ENCODE measurements at regions not wholly inside any gene's neighbourhood (a gene's known extent, or its start where the extent isn't known, plus 50 kb on each side); places are given as distances from the start of the nearest gene placed in this dataset.

- no peak for DNase-seq (ENCODE audit: low read depth)
Measured at GRCh38 chr1:115204513-115204912, 115.2 kb upstream of the TSPAN2 start.

DNA sequence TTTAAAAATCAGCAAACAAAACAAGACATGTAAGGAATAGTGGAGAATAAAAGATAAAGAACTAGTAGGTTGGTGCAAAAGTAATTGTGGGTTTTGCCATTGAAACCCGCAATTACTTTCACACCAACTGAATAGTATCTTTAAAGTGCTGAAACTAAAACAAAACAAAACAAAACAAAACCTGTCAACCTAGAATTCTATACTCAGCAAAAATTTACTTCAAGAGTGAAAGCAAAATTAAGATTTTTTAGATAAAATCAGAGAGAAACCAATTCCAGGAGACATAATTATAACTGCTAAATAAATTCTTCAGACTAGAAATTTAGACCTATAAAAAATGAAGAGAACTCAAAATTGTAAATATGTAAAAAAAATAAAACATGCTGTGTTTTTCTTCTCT lies 114.0 kb upstream of the TSPAN2 start:
- DNase-seq (ENCODE audit: low read depth) = no peak

GRCh38 chr1:115201598-115201997 lies 112.3 kb upstream of the TSPAN2 start:
- DNase-seq (ENCODE audit: low read depth) = peak; percentile 41

GRCh38 chr1:115199416-115200132 lies 110.3 kb upstream of the TSPAN2 start:
- DNase-seq (ENCODE audit: low read depth) = no peak

DNA sequence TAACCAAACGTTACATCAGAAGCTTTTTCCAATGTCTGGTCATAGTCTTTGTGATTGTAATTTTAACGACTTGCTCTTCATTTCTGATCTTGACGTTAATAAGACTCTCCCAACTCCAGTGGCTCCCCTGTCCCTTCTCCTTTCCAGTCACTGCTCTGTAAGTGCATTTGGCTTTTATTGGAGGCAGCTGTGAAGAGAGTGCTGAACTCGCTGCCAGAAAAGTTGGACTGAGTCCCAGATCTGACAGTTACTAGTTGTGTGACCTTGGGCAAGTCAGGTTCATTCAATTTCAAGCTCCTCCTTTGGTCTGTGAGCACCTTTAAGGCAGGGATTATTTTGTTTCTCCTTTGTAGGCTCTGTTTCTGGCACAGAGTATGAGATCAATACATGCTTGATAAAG lies 109.6 kb upstream of the TSPAN2 start:
- DNase-seq (ENCODE audit: low read depth) = peak; percentile 53

DNA sequence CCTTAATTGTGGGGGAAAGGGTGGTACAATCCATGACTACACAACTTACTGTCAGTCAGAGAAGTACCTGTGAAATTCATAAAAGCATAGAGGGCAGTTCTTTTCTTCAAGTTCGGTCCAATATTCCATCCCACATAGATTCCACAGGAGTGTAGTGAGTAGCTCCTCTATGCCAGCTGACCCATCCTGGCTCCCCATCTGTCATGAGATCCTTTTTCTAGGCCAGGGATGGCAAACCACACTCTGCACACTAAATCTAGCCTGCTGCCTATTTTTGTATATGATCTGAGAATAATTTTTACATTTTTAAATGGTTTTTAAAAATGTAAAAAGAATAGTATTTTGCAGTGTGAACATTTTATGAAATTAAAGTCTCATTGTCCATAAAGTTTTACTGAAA lies 107.0 kb upstream of the TSPAN2 start:
- DNase-seq (ENCODE audit: low read depth) = peak; percentile 57

DNA sequence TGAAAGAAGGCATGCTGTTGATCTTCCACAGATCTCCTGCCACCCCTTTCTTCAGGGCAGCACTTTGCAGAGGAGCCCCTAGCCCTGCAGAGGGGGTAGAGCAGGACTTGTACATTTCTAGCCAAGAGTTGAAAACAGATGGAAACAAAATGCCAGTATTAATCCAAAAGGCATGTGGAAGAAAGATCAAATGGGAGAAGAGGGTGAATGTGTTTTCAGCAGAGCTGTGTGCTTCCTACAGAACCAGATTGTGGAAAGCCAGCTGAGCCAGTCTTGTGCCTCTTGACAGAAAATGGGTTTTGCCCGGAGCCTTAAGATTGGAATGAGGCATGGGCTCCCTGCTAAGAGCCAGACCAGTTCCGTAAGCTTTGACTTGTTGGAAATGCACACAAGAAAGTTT lies 105.2 kb upstream of the TSPAN2 start:
- DNase-seq (ENCODE audit: low read depth) = no peak

DNA sequence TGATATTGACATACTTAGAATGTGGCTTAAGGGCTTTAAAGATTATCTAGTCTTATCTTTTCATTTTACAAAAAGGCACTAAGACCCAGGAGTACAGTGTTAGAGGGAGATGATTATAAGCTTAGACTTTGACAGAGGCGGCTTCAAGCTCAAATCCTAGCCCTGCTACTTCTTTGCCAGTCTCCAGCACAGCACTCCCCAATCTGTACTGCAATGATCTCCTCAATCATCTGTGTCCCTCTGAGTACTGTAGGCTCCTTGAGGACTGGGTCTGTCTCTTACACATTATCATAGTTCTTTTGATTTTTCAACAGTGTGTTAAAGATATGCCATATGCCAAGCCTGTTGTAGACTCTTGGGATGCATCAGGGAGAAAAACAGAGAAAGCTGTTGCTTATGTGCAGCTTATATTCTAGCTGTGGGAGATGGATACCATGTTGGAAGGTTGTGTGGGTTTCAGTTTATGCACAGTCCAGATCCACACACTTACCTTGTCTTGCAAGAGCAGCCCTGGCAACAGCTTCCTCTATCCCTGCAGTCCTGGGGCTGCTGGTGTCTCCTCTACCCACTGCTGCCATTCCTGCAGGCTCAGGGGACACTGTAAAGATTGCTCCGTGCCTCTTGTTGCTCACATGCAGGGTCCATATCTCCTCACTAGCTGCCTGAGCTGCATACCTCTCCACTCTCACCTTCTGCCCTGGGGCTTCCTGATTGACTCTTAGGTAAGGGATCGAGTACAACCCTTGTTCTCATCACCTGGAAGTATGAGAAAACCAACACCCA lies 103.9 kb upstream of the TSPAN2 start:
- no peak for DNase-seq (ENCODE audit: low read depth)

DNA sequence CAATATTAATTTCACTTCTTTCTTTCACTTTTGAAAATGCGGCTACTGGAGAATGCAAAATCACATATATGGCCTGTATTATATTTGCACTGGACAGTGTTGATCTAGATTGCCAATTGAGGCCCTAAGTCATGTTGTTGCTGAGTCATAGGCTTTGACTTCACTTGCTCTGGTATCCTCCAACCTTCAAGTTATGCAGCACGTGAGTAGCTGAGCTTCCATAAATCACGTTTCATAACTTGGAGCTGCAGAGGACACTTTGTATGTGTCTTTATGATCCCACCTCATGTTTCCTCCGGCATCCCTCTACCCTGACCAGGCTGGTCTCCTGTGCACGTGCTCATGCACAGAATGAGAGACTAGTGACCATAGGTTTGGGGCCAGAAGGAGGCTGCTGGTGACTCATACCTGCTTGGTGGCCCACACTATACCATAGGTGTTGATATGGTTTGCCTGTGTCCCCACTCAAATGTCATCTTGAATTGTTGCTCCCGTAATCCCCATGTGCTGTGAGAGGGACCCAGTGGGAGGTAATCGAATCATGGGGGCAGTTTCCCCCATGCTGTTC lies 103.0 kb upstream of the TSPAN2 start:
- no peak for DNase-seq (ENCODE audit: low read depth)

DNA sequence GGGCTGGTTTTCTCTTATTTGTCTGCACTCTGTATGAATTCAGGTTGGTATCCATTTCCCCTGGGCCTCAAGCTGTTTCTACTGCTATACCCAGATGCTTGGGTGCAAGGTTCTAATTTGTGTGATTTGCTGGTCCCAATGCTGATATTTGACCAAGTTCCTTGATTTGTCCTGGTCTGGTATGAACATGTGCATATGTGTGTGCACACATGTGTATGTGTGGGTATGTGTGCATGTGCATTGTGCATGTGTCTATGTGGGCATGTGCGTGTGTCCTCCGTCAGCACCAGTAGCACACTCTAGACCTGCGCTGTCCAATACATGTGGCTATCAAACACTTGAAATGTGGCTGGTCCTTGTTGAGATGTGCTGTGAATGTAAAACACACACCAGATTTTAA lies 102.4 kb upstream of the TSPAN2 start:
- DNase-seq (ENCODE audit: low read depth) = no peak

GRCh38 chr1:115190540-115191170 lies 101.4 kb upstream of the TSPAN2 start:
- DNase-seq (ENCODE audit: low read depth) = no peak

DNA sequence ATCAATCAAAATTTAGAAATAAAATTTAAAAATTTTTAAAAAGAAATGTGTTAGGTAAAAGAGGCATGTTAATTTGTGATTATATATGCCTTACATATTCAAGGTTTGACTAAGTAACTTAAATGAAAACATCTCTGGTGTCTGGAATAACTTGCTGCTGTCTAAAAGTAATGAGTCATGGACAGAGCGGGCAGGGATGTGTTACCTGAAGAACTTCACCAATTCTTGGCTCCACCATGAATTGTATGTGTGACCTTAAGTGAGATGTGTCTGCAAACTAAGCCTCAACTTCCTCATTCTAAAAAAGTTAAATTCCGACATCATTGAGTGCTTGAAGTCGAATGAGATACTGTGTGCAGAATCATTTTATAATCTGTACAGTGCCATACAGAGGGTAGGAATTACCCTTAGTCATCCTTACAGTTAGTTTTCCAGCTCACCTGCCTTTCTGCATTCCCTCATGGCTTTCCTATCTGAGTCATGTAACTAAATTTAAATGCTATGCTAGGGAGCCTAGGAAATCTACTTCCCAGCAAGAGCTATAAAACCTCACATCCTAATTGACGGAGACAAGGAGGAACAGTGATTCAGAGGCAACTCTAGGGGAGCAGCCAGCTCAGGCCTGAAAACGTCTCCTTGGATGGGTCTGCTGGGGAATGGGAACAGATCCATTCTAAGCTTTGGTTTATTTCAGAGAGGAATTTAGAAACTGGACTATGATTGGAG lies 100.7 kb upstream of the TSPAN2 start:
- peak; percentile 91 for DNase-seq (ENCODE audit: low read depth)

DNA sequence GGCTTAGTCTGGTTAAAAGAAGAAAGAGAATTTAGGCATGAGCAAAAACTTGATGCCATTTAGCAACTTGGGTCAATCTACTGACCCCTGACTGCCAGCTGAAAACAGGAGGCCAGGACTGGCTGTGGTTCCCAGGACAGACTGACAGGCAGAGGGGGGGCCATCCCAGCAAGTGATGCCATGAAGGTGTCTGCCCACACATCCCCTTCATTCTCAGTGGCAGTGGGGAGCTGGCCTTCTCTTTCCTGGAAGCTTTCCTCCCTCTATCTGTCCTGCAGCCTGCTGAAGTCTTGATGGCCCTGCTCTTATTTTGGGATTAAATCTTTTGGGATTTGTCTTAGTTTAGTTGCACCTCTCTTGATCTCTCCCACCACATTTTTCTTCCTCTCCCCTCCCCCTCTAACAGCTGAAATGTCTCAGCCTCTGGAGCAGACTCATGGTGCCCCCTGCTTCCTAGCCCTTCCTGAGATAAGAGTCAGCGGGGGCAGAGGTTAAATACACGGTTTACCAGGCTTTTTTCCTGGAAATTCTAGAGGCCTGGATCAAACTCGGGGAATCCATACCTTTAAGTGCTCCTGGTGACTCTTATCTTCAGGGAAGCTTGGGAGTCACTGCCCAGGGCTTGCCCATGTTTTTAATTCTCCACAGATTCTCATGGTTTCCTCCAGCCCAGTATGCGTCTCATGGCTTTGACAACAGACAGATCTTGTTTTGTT lies 99.5 kb upstream of the TSPAN2 start:
- no peak for DNase-seq (ENCODE audit: low read depth)

DNA sequence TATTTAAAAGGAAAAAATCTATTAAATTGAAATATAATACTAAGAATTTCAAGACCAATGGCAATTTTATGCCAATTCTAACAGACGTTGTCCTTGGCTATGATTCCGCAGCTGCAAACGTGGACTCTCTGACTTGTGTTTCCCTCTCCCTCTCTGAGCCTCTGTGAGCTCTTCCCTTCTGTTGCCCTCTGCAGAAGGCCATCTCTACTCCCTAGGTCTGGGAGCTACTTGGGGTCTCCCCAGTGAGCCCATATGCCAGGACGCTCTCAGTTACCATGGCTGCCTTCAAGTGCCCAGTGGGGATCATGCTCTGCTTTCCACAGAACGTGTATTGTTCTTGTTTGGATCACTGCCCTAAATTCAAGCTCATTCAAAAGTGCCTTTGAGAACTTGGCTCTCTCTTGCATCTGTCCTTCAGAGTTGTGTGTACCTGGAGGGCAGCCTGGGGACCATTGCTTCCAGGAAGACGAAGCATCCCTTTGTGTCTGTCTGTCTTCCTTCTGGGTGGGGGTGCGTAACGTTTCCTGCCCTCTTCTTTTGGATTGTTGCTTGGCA lies 97.5 kb upstream of the TSPAN2 start:
- no peak for DNase-seq (ENCODE audit: low read depth)

DNA sequence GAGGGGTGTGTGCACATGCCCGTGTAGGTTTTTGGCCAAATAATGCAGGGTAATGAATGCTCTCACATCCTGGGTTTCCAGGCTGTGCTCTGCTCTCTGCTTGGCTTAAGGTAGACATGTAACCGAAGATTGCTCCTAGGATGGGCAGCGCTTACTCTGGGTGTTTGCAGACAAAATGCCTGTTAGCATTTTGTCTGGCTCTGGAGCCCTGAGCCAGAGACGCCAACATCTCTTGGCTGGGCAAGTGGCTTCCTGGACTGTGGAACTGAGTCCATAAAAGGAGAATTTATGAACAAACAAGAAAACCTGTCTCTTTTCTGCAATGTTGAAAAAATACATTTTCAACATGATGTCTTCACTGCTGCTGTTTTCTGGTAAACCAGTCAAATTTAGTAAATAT lies 96.0 kb upstream of the TSPAN2 start:
- DNase-seq (ENCODE audit: low read depth) = no peak

DNA sequence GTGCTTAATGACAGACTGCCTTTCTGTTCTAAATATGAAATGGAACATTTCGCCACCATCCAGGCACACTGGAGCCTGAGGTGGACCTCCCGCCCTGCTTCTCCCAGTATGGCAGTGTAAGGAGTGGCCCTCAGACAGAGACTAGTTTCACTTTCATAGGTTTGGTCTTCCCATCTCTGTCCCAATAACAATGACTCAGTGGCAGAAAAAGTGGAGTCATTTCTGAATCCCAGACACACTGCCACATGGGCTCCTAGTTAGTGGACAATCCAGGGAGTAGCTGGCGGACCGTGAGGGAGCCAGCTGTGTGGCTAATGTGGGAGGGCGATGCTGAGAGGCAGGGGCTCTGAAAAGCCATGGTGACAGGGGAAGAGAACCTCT lies 95.6 kb upstream of the TSPAN2 start:
- DNase-seq (ENCODE audit: low read depth) = peak; percentile 41

DNA sequence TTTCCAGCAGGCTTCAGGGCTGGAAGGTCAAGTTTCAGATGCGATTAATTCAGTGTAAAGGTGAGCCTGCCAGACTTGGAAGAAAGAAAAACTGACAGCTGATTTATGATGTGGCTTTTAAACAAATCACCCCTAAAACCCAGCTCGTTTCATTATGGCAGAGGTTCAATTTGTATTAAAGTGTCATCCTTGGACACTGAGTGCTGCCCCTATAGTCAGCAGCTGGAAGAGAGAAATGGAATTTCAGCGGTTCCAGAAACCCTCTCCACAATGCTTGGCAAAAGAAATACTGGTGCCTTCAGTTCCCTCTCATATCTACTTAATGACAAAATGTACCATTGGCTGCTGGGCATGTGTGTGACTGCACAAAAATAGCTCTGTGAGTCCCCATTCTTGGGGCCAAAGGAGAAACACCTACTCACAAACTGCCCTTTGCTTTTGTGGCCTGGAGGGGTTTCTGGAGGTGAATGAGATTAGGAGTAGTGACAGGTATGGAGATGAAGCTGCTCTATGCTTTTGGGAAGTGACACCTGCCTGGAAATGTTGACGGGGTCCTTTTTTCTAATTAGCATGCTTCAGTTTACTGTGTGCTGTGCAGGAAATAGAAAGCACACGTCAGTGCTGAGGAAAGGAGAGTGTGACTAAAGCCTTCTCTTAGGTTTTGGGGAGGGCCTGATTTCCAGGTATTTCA lies 95.1 kb upstream of the TSPAN2 start:
- DNase-seq (ENCODE audit: low read depth) = peak; percentile 46

DNA sequence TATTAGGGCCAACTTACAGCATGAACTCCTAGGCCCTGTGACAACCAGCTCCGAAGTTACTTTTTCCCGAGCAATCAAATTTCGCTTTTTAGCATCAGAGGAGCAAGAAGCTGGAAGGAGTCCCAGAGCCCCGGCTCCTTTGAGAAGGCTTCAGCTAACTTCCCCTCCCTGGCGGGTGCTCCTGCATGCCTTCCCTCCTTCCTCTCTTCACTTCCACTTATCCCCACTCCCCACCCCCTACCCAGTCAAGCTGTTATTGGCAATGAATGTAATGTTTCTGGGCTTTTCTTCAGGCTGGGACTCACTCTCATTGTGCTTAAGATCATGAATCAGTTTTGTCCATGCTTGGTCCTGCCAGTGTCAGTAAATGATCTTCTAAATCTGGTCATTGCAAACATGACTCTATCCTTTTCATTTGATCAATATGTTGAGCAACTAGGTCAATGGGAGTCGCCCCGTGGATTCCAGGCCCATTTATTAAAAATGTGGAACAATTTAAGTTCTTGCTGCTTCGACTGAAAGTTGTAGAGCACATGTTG lies 94.5 kb upstream of the TSPAN2 start:
- no peak for DNase-seq (ENCODE audit: low read depth)

GRCh38 chr1:115183158-115183557 lies 93.9 kb upstream of the TSPAN2 start:
- no peak for DNase-seq (ENCODE audit: low read depth)

Measured in myocyte (in vitro differentiated cells).